Umbilical cord (tissue), 1 donor: ENCODE measurements at regions not wholly inside any gene's neighbourhood (a gene's known extent, or its start where the extent isn't known, plus 50 kb on each side); places are given as distances from the start of the nearest gene placed in this dataset.
A peak's percentile ranks its signal among the peaks of the same experiment; 100 is the strongest.

ENCODE experiments used
- DNase-seq: peaks from one replicate; pipeline ENCODE4 v3.0.0-alpha.2; 2015; ENCODE audit warnings: low spot score

DNA sequence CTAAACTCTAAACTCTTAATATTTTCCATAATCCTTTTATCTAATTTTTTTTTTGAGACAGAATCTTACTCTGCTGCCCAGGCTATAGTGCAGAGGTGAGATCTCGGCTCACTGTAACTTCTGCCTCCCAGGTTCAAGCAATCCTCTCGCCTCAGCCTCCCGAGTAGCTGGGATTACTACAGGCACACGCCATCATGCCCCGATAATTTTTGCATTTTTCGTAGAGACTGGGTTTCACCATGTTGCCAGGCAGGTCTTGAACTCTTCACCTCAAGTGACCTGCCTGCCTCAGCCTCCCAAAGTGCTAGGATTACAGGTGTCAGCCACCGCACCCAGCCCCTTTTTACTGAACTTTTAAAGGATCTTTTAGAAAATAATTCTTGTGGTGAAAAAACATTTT lies 110.2 kb upstream of the PHF14 start:
- no peak for DNase-seq

DNA sequence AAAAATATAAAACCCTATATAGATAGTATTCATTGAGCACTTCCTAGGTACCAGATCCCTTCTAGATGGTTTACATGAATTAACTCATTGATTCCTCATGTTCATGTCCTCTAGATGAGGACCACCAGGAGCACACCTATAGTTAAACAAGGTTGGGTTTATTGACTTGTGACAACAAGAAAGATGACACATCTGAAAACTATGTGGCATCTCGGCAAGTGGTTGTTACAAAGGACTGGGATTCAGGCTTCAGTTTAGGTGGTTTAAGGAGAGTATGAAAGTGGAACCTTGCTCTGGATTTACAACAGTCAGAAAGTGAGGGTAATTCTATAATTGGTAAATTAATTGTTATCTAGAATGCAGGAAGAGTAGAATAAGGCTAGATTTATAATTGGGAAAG lies 99.0 kb upstream of the PHF14 start:
- DNase-seq: no peak

DNA sequence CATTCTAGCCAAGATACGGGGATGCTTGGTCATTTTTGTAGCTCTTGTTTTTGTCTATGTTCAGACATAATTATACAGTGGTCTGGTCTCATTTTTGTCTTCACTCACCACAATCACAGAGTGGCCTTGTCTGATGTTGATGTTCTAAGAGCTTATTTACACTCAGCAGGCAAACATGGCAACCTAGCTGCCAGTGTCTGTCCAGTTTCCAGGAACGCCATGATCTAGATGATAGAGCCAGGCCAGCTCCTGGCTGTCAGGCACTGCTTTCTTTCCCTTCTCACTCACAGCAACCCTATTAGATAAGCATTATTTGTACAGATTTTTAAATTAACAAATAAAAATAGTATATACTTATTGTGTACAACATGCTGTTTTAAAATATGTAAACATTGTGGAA lies 98.6 kb upstream of the PHF14 start:
- no peak for DNase-seq

DNA sequence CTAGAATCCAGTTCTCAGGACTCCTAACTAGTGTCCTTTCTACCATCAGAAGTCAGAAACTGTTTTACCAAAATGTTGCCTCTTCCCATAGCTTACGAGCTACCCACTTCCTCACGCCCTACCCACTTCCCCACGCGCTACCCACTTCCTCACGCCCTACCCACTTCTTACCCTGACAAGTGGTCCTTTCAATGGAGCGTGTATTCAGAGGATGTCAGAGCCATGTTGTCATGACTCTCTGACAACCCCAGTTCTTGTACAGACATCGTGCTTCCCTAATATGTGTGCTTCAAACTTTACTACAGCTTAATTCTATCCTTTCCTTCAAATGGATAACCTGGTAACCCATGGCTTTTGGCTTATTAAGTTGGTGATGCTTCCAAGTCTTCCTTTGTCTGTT lies 84.8 kb upstream of the PHF14 start:
- no peak for DNase-seq

DNA sequence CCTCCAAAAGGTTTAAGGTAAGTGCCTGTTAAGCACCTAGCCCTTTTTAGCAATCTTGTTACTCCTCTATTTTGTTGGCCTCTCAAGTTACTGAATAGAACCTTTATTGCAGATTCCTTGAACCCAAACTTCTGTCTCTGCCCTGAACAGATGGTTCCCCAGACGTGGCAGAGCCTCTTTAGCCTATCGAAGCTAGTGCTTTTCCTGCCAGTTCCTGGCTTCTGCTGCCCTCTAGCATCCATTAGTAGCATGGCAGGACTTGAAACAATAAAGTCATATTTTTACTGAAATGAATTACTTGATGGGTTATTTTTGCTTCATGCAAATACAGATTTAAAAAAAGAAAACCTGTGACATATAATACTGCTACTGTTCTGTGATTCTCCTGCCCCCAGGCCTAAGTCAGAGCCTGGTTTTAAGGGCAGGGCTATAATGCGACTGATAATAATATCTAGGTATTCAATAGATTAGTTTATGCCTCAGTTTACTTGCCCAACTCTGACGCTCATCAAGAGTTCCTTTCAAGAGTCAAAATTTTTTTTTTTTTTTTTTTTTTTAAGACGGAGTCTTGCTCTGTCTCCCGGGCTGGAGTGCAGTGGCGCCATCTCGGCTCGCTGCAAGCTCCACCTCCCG lies 84.3 kb upstream of the PHF14 start:
- peak; percentile 56 for DNase-seq

DNA sequence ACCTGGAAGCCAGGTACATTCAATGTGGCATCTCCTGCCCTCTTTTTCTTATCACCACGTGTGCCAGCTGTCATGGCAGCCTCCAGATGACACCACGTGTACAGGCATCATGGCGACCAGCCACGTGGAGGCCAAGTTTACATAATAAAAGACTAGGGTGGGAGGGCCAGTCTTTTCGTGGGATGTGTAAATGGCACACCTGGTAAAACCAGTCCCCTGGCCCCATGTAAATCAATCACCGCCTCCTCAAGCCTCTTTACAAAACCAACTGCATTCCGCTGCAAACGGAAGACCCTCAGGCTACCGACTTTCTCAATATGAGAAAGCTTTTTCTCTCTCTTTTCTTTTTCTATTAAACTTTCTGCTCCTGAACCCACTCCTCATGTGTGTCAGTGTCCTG lies 65.1 kb upstream of the PHF14 start:
- peak; percentile 13 for DNase-seq

DNA sequence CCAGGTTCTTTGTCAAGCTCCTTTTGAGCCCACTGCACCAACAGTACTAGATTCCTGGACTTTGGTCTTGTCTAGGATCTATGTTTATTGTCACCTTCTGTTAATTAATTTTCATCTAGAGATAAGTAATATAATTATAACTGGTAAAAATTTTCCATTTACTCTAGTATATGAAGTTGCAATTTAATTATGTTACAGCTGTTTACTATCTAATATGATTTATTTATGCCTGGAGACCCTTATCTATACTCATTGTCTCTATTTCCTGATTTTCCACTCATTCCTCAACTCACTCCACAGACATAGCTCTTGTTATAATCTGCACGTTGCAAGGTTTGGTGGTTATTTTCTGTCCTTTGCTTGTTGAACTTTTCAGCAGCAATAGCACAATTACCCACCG lies 63.2 kb upstream of the PHF14 start:
- DNase-seq: no peak

DNA sequence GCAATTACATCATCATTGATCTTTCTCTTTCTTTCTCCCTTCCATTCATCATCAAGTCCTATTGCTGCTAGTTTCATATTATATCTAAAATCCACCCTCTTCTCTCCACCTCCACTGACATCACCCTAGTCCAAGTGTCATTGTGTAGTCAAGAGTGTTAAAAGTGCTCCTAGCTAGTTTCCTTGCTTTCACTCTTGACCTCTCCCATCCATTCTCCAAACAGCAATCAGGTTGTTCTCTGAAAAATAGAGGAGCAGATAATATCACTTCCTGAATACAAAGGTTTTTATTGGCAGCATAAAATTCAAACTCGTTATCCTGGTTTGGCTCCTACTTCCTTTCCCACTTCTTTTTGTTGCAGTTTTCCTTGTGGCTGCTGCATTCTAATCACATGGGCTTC lies 61.6 kb upstream of the PHF14 start:
- no peak for DNase-seq

DNA sequence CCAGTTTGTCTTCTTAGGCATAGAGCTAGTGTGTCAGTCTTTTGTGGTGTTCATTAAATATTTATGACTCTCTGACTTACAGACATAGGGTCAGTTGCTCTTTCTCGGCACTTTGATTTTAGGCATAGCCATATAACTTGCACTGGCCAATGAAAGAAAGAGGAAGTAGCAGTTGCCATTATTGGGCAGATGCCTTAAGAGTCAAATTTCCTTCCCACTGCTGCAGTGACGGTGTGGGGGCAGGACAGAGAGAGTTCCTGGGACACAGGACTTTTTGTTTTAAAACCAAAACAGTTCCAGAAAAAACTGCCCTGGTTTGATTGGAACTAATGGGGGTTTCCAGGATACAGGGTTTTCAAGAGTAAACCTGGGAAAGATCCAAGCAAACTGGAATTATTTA lies 60.2 kb upstream of the PHF14 start:
- no peak for DNase-seq

DNA sequence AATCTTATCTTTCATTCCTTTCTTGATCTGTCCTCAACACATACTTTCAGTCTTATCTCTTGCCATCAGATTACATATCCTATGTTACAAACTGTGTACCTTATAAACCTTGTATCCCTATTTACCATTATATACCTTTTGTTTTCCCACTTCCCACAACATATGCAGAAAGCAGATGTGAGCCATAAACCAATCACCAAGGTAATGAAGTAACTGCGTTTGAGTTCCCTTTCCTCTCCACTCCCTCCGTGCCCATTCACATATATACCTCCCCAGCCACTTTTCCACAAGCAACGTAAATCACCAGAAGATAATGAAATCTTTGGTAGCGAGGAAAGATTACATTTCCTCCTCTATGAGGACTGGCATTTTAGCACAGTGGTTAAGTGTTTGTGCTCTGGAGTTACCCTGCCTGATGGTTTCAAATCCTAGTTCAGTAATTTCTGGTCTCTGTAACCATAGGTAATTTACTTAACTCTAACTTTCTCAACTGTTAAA lies 55.5 kb upstream of the PHF14 start:
- DNase-seq: no peak

DNA sequence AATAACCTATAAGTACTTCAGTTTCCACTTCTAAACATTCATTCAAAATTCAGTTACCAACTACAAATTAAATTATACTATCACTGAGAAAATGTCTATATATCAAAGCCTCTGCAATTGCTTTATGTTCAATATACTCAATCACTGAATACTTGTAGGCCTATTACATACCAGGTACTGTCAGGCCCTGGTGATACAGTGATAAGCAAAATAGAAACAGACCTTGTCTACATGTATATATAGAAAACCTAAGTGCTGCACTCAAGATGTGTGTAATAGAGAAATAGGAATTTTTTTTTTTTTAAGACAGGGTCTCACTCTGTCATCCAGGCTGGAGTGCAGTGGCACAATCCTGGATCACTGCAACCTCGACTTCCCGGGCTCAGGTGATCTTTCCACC lies 53.7 kb upstream of the PHF14 start:
- DNase-seq: no peak
